ENCODE measurements at regions not wholly inside any gene's neighbourhood (a gene's known extent, or its start where the extent isn't known, plus 50 kb on each side); places are given as distances from the start of the nearest gene placed in this dataset.
"Not testable (repeated sequence)": the region's sequence is repeated elsewhere in the genome, so short reads cannot be mapped to it uniquely, and the experiment has no call there.

- DNase-seq: no peak
Observed at GRCh38 chr11:112656772-112657428, 304.3 kb upstream of the NCAM1 start.

GRCh38 chr11:112658431-112658878 lies 302.8 kb upstream of the NCAM1 start:
- DNase-seq: no peak

- DNase-seq: no peak
Observed at GRCh38 chr11:112661146-112661545, 300.1 kb upstream of the NCAM1 start.

GRCh38 chr11:112661571-112661970 lies 299.6 kb upstream of the NCAM1 start:
- DNase-seq: no peak

DNA sequence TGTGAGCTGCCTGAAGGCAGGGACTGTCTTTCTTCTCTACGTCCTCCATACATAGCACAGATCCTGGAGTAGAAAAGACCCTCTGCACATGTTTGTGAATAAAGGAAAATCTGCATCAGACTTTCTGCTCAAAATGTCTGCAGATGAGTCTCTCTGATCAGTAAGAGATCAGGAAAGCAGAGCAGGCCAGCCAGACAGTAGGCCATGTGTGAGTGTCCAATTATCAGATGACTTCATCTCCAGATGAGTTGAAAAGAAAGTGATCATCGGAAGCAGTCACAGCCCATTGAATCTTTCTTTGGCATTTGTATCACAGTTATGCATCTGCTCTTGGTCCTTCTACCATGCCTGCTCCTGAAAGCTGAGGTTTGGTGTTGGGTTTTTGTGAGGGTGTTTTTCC lies 298.7 kb upstream of the NCAM1 start:
- no peak for DNase-seq

DNA sequence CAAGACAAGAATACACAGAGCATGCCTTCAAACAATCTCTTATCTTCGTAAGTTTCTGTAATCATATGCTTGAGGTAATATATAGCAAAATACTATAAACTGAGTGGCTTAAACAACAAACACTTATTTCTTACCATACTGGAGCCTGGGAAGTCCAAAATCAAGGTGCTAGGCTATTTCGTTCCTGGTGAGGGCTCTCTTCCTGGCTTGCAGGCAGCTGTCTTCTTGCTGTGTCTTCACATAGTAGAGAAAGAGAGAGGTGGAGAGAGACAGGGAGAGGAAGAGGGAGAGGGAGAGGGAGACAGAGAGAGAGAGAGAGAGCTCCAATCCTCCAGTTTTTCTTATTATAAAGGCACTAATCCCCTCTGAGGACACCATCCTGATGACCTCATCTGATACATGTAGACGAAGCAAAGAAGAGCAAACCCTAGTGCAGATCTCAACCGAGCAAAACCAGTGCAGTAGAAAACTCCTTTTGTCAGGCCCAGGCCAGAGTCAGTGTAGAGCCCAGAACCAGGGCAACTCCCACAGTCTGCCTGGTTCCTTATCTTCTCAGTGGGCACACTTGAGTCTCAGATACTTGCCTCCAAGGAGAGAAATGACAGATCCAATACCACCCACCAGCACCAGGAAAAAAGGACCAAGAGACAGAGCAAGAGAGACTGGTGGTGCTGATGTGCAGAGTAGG lies 297.1 kb upstream of the NCAM1 start:
- DNase-seq: no peak

DNA sequence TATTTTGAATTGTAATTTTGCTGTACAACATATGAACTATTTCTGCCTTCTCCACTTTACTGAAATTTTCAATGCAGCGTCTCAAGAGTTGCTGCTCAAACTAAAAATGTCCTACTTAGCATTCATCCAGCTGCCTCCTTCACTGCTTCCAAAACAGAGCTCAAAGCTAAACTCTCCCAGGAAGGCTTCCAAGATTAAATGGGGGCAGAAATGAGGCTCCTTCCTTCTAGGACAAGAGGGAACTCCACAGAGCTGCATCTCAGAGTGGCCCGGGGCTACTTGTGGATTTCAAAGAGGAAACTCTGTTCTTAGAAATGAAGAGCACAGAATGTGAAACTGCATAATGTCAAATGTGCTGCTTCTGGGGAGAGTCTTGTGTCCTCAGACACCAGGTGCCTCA lies 295.9 kb upstream of the NCAM1 start:
- no peak for DNase-seq

DNA sequence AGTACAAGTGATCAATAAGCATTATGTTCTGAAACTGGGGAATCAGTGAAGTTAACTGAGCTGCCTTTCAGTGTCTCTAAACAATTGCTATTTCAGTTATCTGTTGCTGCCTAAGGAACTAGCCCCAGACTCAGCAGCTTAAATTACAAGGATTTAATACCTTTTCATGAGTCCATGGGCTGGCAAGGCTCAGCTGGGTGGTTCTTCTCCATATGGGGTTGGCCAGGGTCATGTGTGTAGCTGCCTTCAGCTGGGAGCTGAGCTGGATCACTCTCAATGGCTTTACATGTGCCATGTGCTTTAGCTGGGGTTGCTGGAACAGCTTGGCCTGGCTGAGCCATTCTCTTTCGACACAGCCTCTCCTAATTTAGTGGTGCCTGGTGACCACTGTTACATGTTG lies 295.0 kb upstream of the NCAM1 start:
- no peak for DNase-seq

DNA sequence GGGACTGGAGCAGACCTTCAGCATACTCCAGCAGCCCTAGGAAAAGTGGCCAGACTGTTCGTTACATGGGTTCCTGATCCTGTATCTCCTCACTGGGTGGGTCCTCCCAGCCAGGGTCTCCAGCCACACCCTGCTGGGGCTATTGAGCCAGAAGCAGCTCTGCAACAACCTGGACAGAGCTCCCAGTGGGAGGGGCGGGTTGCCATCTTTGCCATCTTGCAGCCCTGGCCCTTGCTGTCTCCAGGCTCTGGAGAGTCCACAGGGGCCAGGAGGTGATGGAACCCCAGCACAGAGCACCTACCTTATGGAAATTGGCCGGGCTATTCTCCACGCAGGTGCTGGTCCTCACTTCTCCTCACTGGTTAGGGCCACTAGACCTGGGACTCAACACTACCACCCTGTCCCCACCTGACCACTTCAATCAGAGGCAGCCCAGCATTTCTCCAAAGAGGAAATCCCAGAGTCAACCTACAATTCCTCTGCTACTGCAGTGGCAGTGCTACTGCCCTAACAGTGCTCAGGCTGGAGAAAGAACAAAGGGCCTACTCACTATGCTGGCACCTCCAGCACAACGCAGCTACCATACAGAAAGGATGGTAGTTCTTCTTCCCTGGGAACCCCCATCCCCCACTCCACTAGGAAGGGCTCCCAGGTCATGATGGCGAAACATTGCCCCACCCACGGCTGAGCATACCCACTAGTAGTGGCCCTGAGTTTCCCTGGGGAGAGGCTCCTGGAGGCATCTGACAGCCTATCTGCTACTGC lies 290.2 kb upstream of the NCAM1 start:
- DNase-seq: no peak

GRCh38 chr11:112673401-112673800 lies 287.8 kb upstream of the NCAM1 start:
- DNase-seq: not testable (repeated sequence)

DNA sequence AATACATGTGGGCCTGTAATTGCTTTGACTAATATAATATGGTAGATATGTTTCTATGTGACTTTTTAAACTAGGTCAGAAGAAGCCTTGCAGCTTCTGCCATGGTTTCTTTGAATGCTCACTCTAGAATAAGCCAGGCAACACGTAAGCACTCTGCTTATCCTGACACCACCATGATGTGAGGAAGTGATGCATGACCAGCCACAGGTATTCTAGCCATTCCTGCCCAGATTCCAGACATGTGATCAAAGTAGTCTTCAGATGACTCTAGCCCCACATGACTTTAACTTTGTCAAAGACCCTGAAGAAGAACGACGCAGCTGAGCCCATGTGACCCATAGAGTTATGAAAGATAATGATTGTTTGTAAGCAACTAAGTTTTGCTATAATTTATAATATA lies 276.1 kb upstream of the NCAM1 start:
- no peak for DNase-seq

GRCh38 chr11:112689851-112690250 lies 271.4 kb upstream of the NCAM1 start:
- DNase-seq: no peak

GRCh38 chr11:112693781-112694180 lies 267.4 kb upstream of the NCAM1 start:
- no peak for DNase-seq

DNA sequence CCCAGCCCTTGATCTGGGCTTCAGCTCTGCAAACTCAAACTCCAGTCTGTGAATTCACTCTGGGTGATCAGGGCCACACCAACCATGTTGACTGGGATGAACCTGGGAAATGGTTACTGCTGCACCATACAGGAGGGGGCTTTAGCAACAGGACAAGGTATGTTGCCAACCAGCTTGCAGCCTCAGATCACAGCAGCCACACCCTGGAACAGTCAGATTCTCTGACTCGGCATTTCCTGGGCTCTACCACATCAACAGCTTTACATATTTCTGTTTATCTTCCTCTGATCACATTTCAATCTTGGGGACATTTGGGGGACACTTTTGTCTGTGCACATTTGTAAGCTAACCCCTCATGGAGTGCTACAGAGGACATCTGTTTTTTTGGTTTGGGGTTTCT lies 267.0 kb upstream of the NCAM1 start:
- DNase-seq: no peak

GRCh38 chr11:112694813-112695212 lies 266.4 kb upstream of the NCAM1 start:
- DNase-seq: no peak

- no peak for DNase-seq
Observed at GRCh38 chr11:112697391-112698178, 263.6 kb upstream of the NCAM1 start.

GRCh38 chr11:112705148-112705547 lies 256.1 kb upstream of the NCAM1 start:
- no peak for DNase-seq

- no peak for DNase-seq
Observed at GRCh38 chr11:112706863-112707262, 254.4 kb upstream of the NCAM1 start.

DNA sequence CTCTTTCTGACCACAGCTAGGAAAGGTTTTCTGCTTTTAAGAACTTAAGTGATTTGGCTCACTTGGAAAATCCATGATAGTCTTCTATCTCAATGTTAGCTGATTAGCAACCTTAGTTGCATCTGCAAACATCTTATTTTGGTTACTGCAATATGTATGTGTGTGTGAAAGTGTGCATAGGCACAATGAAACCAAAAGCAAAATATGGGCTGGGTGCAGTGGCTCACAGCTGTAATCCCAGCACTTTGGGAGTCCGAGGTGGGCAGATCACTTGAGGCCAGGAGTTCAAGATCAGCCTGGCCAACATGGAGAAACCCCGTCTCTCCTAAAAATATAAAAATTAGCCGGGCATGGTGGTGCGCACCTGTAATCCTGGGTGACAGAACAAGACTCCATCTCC lies 246.9 kb upstream of the NCAM1 start:
- DNase-seq: not testable (repeated sequence)

- no peak for DNase-seq
Observed at GRCh38 chr11:112715056-112715455, 246.2 kb upstream of the NCAM1 start.

DNA sequence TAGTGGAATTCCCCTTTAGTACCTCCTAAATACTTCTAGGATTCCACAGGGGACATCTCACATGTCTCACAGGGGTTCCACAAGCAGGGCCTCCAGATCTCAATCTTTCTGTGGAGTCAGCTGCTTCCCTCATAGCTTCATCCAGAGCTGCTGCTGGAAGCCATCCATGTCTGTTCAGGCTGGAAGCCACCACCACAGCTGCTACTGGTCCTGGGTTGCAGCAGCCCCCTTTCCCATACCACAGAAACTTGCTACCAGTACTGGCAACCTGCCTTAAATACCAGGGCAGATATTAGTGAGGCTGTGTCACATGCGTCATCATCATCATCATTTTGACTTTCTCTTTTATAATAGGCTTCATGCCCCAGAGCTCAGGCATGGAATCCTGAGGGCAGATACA lies 242.7 kb upstream of the NCAM1 start:
- no peak for DNase-seq

DNA sequence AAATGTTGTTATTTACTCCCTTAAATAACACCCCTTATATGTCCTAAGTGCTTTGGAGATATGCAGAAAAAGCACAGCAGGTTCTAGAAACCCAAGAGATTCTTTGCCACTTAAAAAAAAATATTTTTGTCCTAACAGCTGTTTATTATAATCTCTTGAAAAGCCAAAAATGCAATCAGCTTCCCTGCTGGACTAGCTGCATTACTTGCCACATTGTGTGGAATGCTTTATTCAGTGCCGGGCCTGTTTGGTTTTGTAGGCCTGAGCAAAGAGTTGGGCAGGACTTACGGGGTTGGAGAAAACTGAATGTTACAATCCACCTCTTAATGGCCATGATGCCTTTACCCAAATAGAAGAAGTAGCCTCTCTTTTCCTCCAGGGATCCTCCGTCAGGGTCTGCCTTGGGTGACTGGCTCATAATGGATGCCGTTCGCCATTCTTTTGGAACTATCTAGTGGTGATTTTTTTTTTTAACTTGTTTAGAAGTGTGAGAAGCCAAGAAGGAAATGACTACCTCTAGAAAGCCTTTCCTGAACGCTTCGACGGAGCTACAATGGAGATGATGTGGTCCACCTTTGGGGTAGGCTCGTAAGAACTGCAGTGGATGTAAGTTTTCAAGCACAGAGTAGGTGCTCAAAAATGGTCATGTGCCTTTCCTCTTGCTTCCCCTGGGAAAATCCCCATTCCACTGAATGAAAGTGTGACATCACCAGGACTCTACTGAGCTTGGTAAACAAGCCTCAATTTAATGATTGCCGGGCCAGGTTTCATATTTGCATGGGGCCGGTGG lies 241.3 kb upstream of the NCAM1 start:
- no peak for DNase-seq

All from T1000 (cell line).